MM.1S (cell line): ENCODE measurements at regions not wholly inside any gene's neighbourhood (a gene's known extent, or its start where the extent isn't known, plus 50 kb on each side); places are given as distances from the start of the nearest gene placed in this dataset.

Source experiments
- EZH2 ChIP-seq: fragments of 300-600 bp; sonication (generic); optimal IDR thresholded peaks from 2 replicates; pipeline ENCODE3; 2017; ENCODE audit warnings: low read depth, mild to moderate bottlenecking, antibody characterized with exemption, low read length, mixed read lengths
- EZH2phosphoT487 ChIP-seq: fragments of 300-600 bp; sonication (generic); IDR thresholded peaks from 2 replicates; pipeline ENCODE4 v1.6.1; 2018; ENCODE audit warnings: antibody characterized with exemption, low read length
- TF ChIP-seq, protein P1 (sequence below): fragments of 300-600 bp; sonication (generic); IDR thresholded peaks from 2 replicates; pipeline ENCODE4 v1.5.1; 2016; ENCODE audit warnings: antibody characterized with exemption, low read length, mixed read lengths

GRCh38 chr3:160126051-160126450 is 99.2 kb upstream of the C3orf80 start:
- TF ChIP-seq, protein P1, sequence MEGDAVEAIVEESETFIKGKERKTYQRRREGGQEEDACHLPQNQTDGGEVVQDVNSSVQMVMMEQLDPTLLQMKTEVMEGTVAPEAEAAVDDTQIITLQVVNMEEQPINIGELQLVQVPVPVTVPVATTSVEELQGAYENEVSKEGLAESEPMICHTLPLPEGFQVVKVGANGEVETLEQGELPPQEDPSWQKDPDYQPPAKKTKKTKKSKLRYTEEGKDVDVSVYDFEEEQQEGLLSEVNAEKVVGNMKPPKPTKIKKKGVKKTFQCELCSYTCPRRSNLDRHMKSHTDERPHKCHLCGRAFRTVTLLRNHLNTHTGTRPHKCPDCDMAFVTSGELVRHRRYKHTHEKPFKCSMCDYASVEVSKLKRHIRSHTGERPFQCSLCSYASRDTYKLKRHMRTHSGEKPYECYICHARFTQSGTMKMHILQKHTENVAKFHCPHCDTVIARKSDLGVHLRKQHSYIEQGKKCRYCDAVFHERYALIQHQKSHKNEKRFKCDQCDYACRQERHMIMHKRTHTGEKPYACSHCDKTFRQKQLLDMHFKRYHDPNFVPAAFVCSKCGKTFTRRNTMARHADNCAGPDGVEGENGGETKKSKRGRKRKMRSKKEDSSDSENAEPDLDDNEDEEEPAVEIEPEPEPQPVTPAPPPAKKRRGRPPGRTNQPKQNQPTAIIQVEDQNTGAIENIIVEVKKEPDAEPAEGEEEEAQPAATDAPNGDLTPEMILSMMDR = no peak
- no peak for TF ChIP-seq EZH2
- no peak for TF ChIP-seq EZH2phosphoT487
